Fibroblast of lung (primary cell): ENCODE measurements at regions not wholly inside any gene's neighbourhood (a gene's known extent, or its start where the extent isn't known, plus 50 kb on each side); places are given as distances from the start of the nearest gene placed in this dataset.

Experiments
- CTCF ChIP-seq, 2 donors: IDR thresholded peaks in 1 of 2; conservative IDR thresholded peaks in 1 of 2; 1 replicate in 1 of 2; 2 replicates in 1 of 2; pipeline ENCODE4 v1.5.1; 2011 to 2012; ENCODE audit warnings: low read length in 2 of 2, control low read depth in 1 of 2, inconsistent platforms in 1 of 2, low read depth in 1 of 2, mild to moderate bottlenecking in 1 of 2
- EZH2 ChIP-seq: IDR thresholded peaks from 2 replicates; pipeline ENCODE4 v1.5.1; 2012; ENCODE audit warnings: low read length, control low read depth, mild to moderate bottlenecking; ENCODE audit errors: missing control alignments

GRCh38 chr16:52033992-52034391, 513.0 kb downstream of the TOX3 start:
- TF ChIP-seq EZH2 (no peak), CTCF (conservative IDR thresholded peaks at IDR 0.05 in 1 of 2, IDR thresholded peaks at IDR 0.05 in 1 of 2; ENCODE audit: low read depth in 1 of 2, low read length in 2 of 2) (no peak)
